ENCODE measurements at regions not wholly inside any gene's neighbourhood (a gene's known extent, or its start where the extent isn't known, plus 50 kb on each side); places are given as distances from the start of the nearest gene placed in this dataset.

GRCh38 chr10:131629026-131629770 is 271.6 kb upstream of the PPP2R2D start:
- no peak overlapping the region for H3K27ac ChIP-seq
- no peak overlapping the region for H3K4me3 ChIP-seq
- no peak for DNase-seq
- WGBS, 3 donors, result 41 to 59% (median 48%) methylated on average over 4 of the region's 4 CpGs
- ATAC-seq, result no peak
- H3K27me3 ChIP-seq (ENCODE audit: insufficient read depth in 3 of 3, low read length in 2 of 3), result no peaks in the 10 kb centered on the region
- intact Hi-C loops (cut with DNase I), result no loop called here
- no peaks in the 10 kb centered on the region for H3K4me1 ChIP-seq
- TF ChIP-seq CTCF (IDR thresholded peaks at IDR 0.05), result no peak
- H3K36me3 ChIP-seq (ENCODE audit: insufficient read depth in 1 of 2, low read depth in 1 of 2), result no peaks in the 10 kb centered on the region
- H3K9me3 ChIP-seq, result no peaks in the 10 kb centered on the region

DNA sequence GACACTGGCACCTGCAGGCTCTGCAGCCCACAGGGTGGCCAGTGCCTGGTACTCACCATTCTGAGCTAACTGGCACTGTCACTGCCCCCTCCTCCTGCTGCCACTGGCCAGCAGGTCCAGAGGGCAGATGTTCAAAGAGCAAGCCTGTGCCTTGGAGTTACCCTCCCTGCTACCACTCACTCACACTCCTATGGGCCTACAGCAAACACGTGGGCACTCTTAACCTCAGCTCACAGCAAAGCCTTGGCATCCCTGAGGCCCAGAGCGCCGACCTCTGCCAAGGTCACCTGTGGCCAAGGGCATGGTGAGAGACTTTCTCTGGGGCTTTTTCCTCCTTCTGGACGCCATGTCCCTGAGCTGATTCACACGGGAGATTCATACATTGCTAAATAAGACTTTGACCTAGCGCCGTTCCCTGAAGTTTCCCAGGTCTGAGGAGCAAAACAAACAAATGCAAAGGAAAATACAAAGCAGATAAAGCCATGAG is 270.0 kb upstream of the PPP2R2D start:
- no peaks in the 10 kb centered on the region for H3K36me3 ChIP-seq (ENCODE audit: insufficient read depth in 1 of 2, low read depth in 1 of 2)
- TF ChIP-seq CTCF (IDR thresholded peaks at IDR 0.05), result no peak
- H3K27ac ChIP-seq, result no peak overlapping the region
- peaks cover 0 to 5% (median 0%) of the 10 kb centered on the region in 3 donors for H3K27me3 ChIP-seq (ENCODE audit: insufficient read depth in 3 of 3, low read length in 2 of 3)
- intact Hi-C loops (cut with DNase I), result no loop called here
- ATAC-seq (no peak), DNase-seq (no peak)
- no peak overlapping the region for H3K4me3 ChIP-seq
- H3K4me1 ChIP-seq, result no peaks in the 10 kb centered on the region
- H3K9me3 ChIP-seq, result no peaks in the 10 kb centered on the region
- WGBS, 3 donors, result 83 to 86% (median 84%) methylated on average over 7 of the region's 7 CpGs

DNA sequence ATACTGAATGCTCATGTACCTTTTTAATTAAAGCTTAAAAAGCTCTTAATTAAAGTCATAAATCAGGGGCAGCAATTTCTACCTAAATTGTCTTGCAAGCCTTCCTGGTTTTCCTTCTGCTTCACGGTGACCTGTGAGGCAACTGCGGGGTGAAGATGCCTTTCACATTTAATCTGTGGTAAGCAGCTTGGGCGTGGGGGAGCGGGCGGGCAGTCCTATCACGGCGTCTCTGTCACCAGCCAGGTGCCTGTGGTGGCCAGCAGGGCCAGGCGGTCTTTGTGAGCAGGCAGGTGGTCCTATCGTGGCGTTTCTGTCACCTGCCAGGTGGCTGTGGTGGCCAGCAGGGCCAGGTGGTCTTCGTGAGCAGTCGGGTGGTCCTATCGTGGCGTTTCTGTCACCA is 269.2 kb upstream of the PPP2R2D start:
- no peak for DNase-seq
- no peaks in the 10 kb centered on the region for H3K4me1 ChIP-seq
- H3K27ac ChIP-seq, result no peak overlapping the region
- no peak overlapping the region for H3K4me3 ChIP-seq
- WGBS, 3 donors, result 80 to 89% (median 84%) methylated on average over 13 to 14 of the region's 14 CpGs
- H3K9me3 ChIP-seq, result no peaks in the 10 kb centered on the region
- intact Hi-C loops (cut with DNase I), result no loop called here
- H3K36me3 ChIP-seq (ENCODE audit: insufficient read depth in 1 of 2, low read depth in 1 of 2), result no peaks in the 10 kb centered on the region
- no peak for TF ChIP-seq CTCF (IDR thresholded peaks at IDR 0.05)
- peaks cover 0 to 5% (median 0%) of the 10 kb centered on the region in 3 donors for H3K27me3 ChIP-seq (ENCODE audit: insufficient read depth in 3 of 3, low read length in 2 of 3)
- ATAC-seq, result no peak

DNA sequence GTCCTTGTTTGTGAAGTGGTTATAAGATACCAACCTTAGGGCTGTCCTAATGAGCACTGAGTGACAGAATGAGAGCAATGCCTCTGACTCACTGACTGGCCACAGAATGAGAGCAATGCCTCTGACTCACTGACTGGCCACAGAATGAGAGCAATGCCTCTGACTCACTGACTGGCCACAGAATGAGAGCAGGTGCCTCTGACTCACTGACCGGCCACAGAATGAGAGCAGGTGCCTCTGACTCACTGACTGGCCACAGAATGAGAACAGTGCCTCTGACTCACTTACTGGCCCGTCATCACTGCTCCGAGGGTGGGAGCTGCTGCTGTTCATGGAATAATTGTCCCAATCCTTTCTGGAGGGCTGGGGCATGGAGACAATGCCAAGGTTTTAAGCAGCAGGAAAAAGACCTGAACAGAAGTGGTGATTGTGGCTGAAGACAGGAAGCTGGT is 265.2 kb upstream of the PPP2R2D start:
- ATAC-seq (peak; percentile 36 to 83 (median 56)), DNase-seq (peak in 1 of 2 donors; percentile 39)
- WGBS, 3 donors, result 14 to 20% (median 14%) methylated on average over 3 of the region's 3 CpGs
- Histone ChIP-seq H3K27ac (no peak overlapping the region), H3K27me3 (ENCODE audit: insufficient read depth in 3 of 3, low read length in 2 of 3) (peaks cover 0 to 5% (median 0%) of the 10 kb centered on the region in 3 donors), H3K9me3 (no peaks in the 10 kb centered on the region), H3K4me3 (no peak overlapping the region), H3K4me1 (no peaks in the 10 kb centered on the region), H3K36me3 (ENCODE audit: insufficient read depth in 1 of 2, low read depth in 1 of 2) (no peaks in the 10 kb centered on the region)
- intact Hi-C loops (cut with DNase I), result no loop called here
- no peak for TF ChIP-seq CTCF (IDR thresholded peaks at IDR 0.05)
